ENCODE measurements at regions not wholly inside any gene's neighbourhood (a gene's known extent, or its start where the extent isn't known, plus 50 kb on each side); places are given as distances from the start of the nearest gene placed in this dataset.
"Not testable (repeated sequence)": the region's sequence is repeated elsewhere in the genome, so short reads cannot be mapped to it uniquely, and the experiment has no call there.

DNA sequence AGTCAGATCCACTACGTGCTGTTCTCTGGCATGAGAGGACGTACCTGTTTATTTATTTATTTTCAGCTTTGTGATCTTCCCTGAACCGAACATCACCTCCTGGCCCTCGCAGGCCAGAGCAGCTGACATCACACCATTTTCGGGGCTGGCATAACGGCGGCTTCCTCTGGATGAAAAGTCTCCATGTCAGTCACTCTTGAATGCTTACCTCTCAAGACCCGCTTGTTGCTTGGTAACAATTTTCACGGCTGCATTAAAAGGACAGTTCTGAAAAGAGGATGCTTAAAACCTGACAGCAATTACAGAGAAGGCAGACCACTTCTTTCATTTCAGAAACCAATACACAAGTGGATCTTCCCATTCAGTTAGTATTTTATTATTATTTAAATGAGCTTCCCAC is 159.8 kb upstream of the CDH4 start:
- no peaks in the 10 kb centered on the region for H4K20me1 ChIP-seq (ENCODE audit: insufficient read depth, low read depth, low read length)
- H3K4me2 ChIP-seq (ENCODE audit: low read depth, low read length, poor library complexity, severe bottlenecking) = no peak overlapping the region
- no peaks in the 10 kb centered on the region for H3K27me3 ChIP-seq (ENCODE audit: low read length)
- no peak for DNase-seq
- H3K9me2 ChIP-seq (replicated peaks; ENCODE audit: insufficient read depth, low read length) = no peaks in the 10 kb centered on the region
- H2AFZ ChIP-seq (ENCODE audit: low read length) = no peak overlapping the region
- no peaks in the 10 kb centered on the region for H3K36me3 ChIP-seq (ENCODE audit: insufficient read depth, low read length)
- H3K27ac ChIP-seq (ENCODE audit: low read length) = no peak overlapping the region
- no peak overlapping the region for H3K4me3 ChIP-seq (ENCODE audit: low read length)
- H3K79me2 ChIP-seq (ENCODE audit: low read length) = no peaks in the 10 kb centered on the region
- no peaks in the 10 kb centered on the region for H3K4me1 ChIP-seq (ENCODE audit: low read length)
- H3K9me3 ChIP-seq (ENCODE audit: low read length) = peaks cover 3% of the 10 kb centered on the region; the same call in 1 of the 2 replicates
- H3K9ac ChIP-seq (ENCODE audit: low read length) = no peak overlapping the region

DNA sequence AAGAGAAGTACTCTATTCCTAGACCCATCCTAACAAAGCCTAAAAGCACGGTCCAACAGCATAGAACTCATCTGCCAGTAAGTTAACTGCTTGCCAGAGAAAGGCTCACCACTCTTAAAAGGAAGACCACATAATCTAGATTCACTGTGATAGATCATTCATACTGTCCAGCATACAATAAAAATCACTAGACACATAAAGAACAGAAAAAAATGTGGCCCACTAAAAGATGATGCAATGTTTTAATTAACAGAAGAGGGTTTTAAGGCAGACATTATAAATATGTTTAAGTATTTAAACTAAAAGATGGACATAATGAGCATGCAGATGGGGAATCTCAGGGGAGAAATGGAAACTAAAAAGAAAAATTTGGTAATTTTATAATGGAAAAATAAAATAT is 157.5 kb upstream of the CDH4 start:
- no peak overlapping the region for H3K4me3 ChIP-seq (ENCODE audit: low read length)
- no peaks in the 10 kb centered on the region for H3K79me2 ChIP-seq (ENCODE audit: low read length)
- H3K9me3 ChIP-seq (ENCODE audit: low read length) = peaks cover 3% of the 10 kb centered on the region; the same call in 1 of the 2 replicates
- H4K20me1 ChIP-seq (ENCODE audit: insufficient read depth, low read depth, low read length) = no peaks in the 10 kb centered on the region
- no peaks in the 10 kb centered on the region for H3K4me1 ChIP-seq (ENCODE audit: low read length)
- H3K4me2 ChIP-seq (ENCODE audit: low read depth, low read length, poor library complexity, severe bottlenecking) = no peak overlapping the region
- no peak overlapping the region for H3K9ac ChIP-seq (ENCODE audit: low read length)
- H2AFZ ChIP-seq (ENCODE audit: low read length) = no peak overlapping the region
- no peak for DNase-seq
- no peak overlapping the region for H3K27ac ChIP-seq (ENCODE audit: low read length)
- no peaks in the 10 kb centered on the region for H3K9me2 ChIP-seq (replicated peaks; ENCODE audit: insufficient read depth, low read length)
- no peaks in the 10 kb centered on the region for H3K36me3 ChIP-seq (ENCODE audit: insufficient read depth, low read length)
- H3K27me3 ChIP-seq (ENCODE audit: low read length) = no peaks in the 10 kb centered on the region

DNA sequence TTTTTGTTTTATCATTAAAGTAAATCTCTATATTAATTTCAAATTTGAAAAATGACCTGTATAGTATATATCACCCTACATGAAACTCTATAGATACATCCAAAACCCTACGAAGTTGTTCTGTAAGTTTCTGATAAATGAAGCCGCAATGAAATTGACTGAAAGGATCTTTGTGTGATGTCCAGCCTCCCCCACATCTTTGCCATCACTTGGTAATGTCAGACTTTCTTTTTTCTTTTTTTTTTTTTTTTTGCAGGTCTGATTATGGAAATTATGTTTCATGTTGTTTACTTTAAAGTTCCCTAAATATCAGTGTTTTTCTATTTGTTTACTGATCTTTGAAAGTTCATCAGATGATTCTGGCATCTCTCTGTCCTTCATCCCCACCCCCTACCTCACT is 155.6 kb upstream of the CDH4 start:
- H3K9me2 ChIP-seq (replicated peaks; ENCODE audit: insufficient read depth, low read length) = no peaks in the 10 kb centered on the region
- no peaks in the 10 kb centered on the region for H3K4me1 ChIP-seq (ENCODE audit: low read length)
- H3K9ac ChIP-seq (ENCODE audit: low read length) = no peak overlapping the region
- DNase-seq = no peak
- no peaks in the 10 kb centered on the region for H3K27me3 ChIP-seq (ENCODE audit: low read length)
- H2AFZ ChIP-seq (ENCODE audit: low read length) = no peak overlapping the region
- H3K27ac ChIP-seq (ENCODE audit: low read length) = no peak overlapping the region
- no peaks in the 10 kb centered on the region for H3K79me2 ChIP-seq (ENCODE audit: low read length)
- no peaks in the 10 kb centered on the region for H4K20me1 ChIP-seq (ENCODE audit: insufficient read depth, low read depth, low read length)
- H3K4me3 ChIP-seq (ENCODE audit: low read length) = no peak overlapping the region
- no peak overlapping the region for H3K4me2 ChIP-seq (ENCODE audit: low read depth, low read length, poor library complexity, severe bottlenecking)
- H3K36me3 ChIP-seq (ENCODE audit: insufficient read depth, low read length) = no peaks in the 10 kb centered on the region
- H3K9me3 ChIP-seq (ENCODE audit: low read length) = peaks cover 3% of the 10 kb centered on the region; the same call in 1 of the 2 replicates

GRCh38 chr20:61099806-61100205 is 152.3 kb upstream of the CDH4 start:
- no peaks in the 10 kb centered on the region for H3K36me3 ChIP-seq (ENCODE audit: insufficient read depth, low read length)
- no peak overlapping the region for H3K4me2 ChIP-seq (ENCODE audit: low read depth, low read length, poor library complexity, severe bottlenecking)
- H3K79me2 ChIP-seq (ENCODE audit: low read length) = no peaks in the 10 kb centered on the region

GRCh38 chr20:61100489-61100888 is 151.6 kb upstream of the CDH4 start:
- no peaks in the 10 kb centered on the region for H3K4me1 ChIP-seq (ENCODE audit: low read length)
- no peaks in the 10 kb centered on the region for H3K9me2 ChIP-seq (replicated peaks; ENCODE audit: insufficient read depth, low read length)
- no peaks in the 10 kb centered on the region for H3K79me2 ChIP-seq (ENCODE audit: low read length)
- no peak overlapping the region for H3K4me2 ChIP-seq (ENCODE audit: low read depth, low read length, poor library complexity, severe bottlenecking)
- H3K36me3 ChIP-seq (ENCODE audit: insufficient read depth, low read length) = no peaks in the 10 kb centered on the region
- no peaks in the 10 kb centered on the region for H3K27me3 ChIP-seq (ENCODE audit: low read length)
- no peak overlapping the region for H3K27ac ChIP-seq (ENCODE audit: low read length)
- DNase-seq = no peak
- H3K4me3 ChIP-seq (ENCODE audit: low read length) = no peak overlapping the region
- no peaks in the 10 kb centered on the region for H4K20me1 ChIP-seq (ENCODE audit: insufficient read depth, low read depth, low read length)
- H3K9me3 ChIP-seq (ENCODE audit: low read length) = peaks cover 3% of the 10 kb centered on the region; the same call in 1 of the 2 replicates
- no peak overlapping the region for H3K9ac ChIP-seq (ENCODE audit: low read length)
- H2AFZ ChIP-seq (ENCODE audit: low read length) = no peak overlapping the region

More at GRCh38 chr20:61099806-61100205, 152.3 kb upstream of the CDH4 start:
- H3K9ac ChIP-seq (ENCODE audit: low read length) = no peak overlapping the region
- no peaks in the 10 kb centered on the region for H4K20me1 ChIP-seq (ENCODE audit: insufficient read depth, low read depth, low read length)
- H3K27me3 ChIP-seq (ENCODE audit: low read length) = no peaks in the 10 kb centered on the region
- H3K4me3 ChIP-seq (ENCODE audit: low read length) = no peak overlapping the region
- peaks cover 3% of the 10 kb centered on the region; the same call in 1 of the 2 replicates for H3K9me3 ChIP-seq (ENCODE audit: low read length)
- no peaks in the 10 kb centered on the region for H3K4me1 ChIP-seq (ENCODE audit: low read length)
- H3K27ac ChIP-seq (ENCODE audit: low read length) = no peak overlapping the region
- no peaks in the 10 kb centered on the region for H3K9me2 ChIP-seq (replicated peaks; ENCODE audit: insufficient read depth, low read length)
- H2AFZ ChIP-seq (ENCODE audit: low read length) = no peak overlapping the region
- DNase-seq = no peak

GRCh38 chr20:61101321-61101720 is 150.7 kb upstream of the CDH4 start:
- H3K9me3 ChIP-seq (ENCODE audit: low read length); H3K36me3 ChIP-seq (ENCODE audit: insufficient read depth, low read length); H3K4me2 ChIP-seq (ENCODE audit: low read depth, low read length, poor library complexity, severe bottlenecking); H3K4me3 ChIP-seq (ENCODE audit: low read length); H3K9me2 ChIP-seq (replicated peaks; ENCODE audit: insufficient read depth, low read length); H3K27me3 ChIP-seq (ENCODE audit: low read length); H3K4me1 ChIP-seq (ENCODE audit: low read length); H3K79me2 ChIP-seq (ENCODE audit: low read length); DNase-seq; H3K9ac ChIP-seq (ENCODE audit: low read length); H2AFZ ChIP-seq (ENCODE audit: low read length); H3K27ac ChIP-seq (ENCODE audit: low read length); H4K20me1 ChIP-seq (ENCODE audit: insufficient read depth, low read depth, low read length): not testable (repeated sequence)

DNA sequence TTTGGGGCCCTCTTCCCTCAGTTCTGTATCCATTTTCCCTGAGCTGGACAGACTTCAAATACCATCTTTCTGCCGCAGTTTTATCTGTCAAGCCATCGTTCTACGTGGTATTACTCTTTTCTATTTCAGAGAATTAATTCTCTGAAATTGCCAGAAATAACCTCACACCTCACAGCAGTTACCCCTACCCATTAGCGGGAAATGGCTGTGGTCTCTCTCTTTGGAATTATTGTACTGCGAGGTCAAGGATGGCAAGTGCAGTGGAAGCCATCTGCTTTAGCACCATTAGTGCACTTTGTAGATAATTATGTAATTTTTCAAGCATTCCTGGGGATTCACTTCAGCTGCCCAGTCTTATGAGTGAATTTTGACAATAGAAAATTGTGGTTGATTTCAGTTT is 147.8 kb upstream of the CDH4 start:
- Histone ChIP-seq H3K9me3 (ENCODE audit: low read length) (no peaks in the 10 kb centered on the region), H2AFZ (ENCODE audit: low read length) (no peak overlapping the region), H3K4me1 (ENCODE audit: low read length) (no peaks in the 10 kb centered on the region), H3K9ac (ENCODE audit: low read length) (no peak overlapping the region), H3K79me2 (ENCODE audit: low read length) (no peaks in the 10 kb centered on the region), H3K4me2 (ENCODE audit: low read depth, low read length, poor library complexity, severe bottlenecking) (no peak overlapping the region), H3K9me2 (replicated peaks; ENCODE audit: insufficient read depth, low read length) (no peaks in the 10 kb centered on the region), H3K27me3 (ENCODE audit: low read length) (no peaks in the 10 kb centered on the region), H3K4me3 (ENCODE audit: low read length) (no peak overlapping the region), H4K20me1 (ENCODE audit: insufficient read depth, low read depth, low read length) (0 out of 2 replicates have a peak, but pooled peaks cover 3% of the 10 kb centered on the region), H3K36me3 (ENCODE audit: insufficient read depth, low read length) (no peaks in the 10 kb centered on the region), H3K27ac (ENCODE audit: low read length) (no peak overlapping the region)
- DNase-seq = no peak

GRCh38 chr20:61105395-61105794 is 146.7 kb upstream of the CDH4 start:
- H3K4me1 ChIP-seq (ENCODE audit: low read length) = no peaks in the 10 kb centered on the region
- no peaks in the 10 kb centered on the region for H3K9me3 ChIP-seq (ENCODE audit: low read length)
- no peak for DNase-seq
- H3K27ac ChIP-seq (ENCODE audit: low read length) = no peak overlapping the region
- no peak overlapping the region for H3K4me2 ChIP-seq (ENCODE audit: low read depth, low read length, poor library complexity, severe bottlenecking)
- no peak overlapping the region for H3K9ac ChIP-seq (ENCODE audit: low read length)
- H4K20me1 ChIP-seq (ENCODE audit: insufficient read depth, low read depth, low read length) = 0 out of 2 replicates have a peak, but pooled peaks cover 3% of the 10 kb centered on the region
- H3K27me3 ChIP-seq (ENCODE audit: low read length) = no peaks in the 10 kb centered on the region
- H3K9me2 ChIP-seq (replicated peaks; ENCODE audit: insufficient read depth, low read length) = no peaks in the 10 kb centered on the region
- no peaks in the 10 kb centered on the region for H3K79me2 ChIP-seq (ENCODE audit: low read length)
- H3K4me3 ChIP-seq (ENCODE audit: low read length) = no peak overlapping the region
- no peak overlapping the region for H2AFZ ChIP-seq (ENCODE audit: low read length)
- no peaks in the 10 kb centered on the region for H3K36me3 ChIP-seq (ENCODE audit: insufficient read depth, low read length)

- H3K79me2 ChIP-seq (ENCODE audit: low read length) = no peaks in the 10 kb centered on the region
- no peaks in the 10 kb centered on the region for H3K4me1 ChIP-seq (ENCODE audit: low read length)
- DNase-seq = no peak
- H3K9me3 ChIP-seq (ENCODE audit: low read length) = no peaks in the 10 kb centered on the region
- H4K20me1 ChIP-seq (ENCODE audit: insufficient read depth, low read depth, low read length) = 0 out of 2 replicates have a peak, but pooled peaks cover 3% of the 10 kb centered on the region
- H3K27ac ChIP-seq (ENCODE audit: low read length) = no peak overlapping the region
- no peak overlapping the region for H2AFZ ChIP-seq (ENCODE audit: low read length)
- no peaks in the 10 kb centered on the region for H3K27me3 ChIP-seq (ENCODE audit: low read length)
- no peak overlapping the region for H3K4me3 ChIP-seq (ENCODE audit: low read length)
- no peak overlapping the region for H3K4me2 ChIP-seq (ENCODE audit: low read depth, low read length, poor library complexity, severe bottlenecking)
- no peak overlapping the region for H3K9ac ChIP-seq (ENCODE audit: low read length)
- no peaks in the 10 kb centered on the region for H3K36me3 ChIP-seq (ENCODE audit: insufficient read depth, low read length)
- H3K9me2 ChIP-seq (replicated peaks; ENCODE audit: insufficient read depth, low read length) = no peaks in the 10 kb centered on the region
These were observed 145.6 kb upstream of the CDH4 start for GRCh38 chr20:61106438-61106837.
